ENCODE measurements at regions not wholly inside any gene's neighbourhood (a gene's known extent, or its start where the extent isn't known, plus 50 kb on each side); places are given as distances from the start of the nearest gene placed in this dataset.
"Not testable (repeated sequence)": the region's sequence is repeated elsewhere in the genome, so short reads cannot be mapped to it uniquely, and the experiment has no call there.

DNA sequence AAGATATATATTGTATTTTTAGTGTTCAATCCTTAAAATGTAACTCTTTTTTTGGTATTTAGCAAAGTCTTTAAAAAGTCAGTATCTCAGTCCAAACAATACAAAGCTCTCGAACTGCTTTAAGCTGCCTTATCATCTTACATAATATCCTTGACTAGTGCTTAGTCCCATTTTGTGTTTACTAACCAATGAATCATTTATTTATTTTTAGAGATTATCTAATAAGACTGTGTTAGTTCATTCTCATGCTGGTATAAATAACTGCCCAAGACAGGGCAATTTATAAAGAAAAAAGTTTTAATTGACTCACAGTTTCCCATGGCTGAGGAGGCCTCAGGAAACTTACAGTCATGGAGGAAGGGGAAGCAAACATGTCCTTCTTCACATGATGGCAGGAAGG lies 248.3 kb upstream of the KYNU start:
- no peak for DNase-seq (ENCODE audit: low spot score)

DNA sequence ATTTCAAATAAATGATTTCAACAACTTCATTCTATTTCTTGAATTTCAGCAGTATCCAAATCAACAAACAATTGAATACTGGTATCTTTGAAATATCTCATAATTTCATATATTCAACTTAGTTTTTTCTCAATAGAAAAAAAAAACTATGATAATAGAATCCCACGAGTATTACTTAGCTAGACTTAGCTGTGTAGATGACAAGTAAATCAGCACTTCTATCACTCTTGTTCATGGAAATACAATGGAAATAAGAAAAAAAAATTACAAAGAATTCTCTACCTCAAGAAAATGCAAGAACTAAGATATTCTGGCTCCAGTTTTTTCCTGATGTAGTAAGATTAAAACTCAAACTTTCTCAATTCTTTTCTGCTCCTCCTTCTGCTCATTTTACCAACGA lies 256.2 kb upstream of the KYNU start:
- DNase-seq (ENCODE audit: low spot score), result no peak

DNA sequence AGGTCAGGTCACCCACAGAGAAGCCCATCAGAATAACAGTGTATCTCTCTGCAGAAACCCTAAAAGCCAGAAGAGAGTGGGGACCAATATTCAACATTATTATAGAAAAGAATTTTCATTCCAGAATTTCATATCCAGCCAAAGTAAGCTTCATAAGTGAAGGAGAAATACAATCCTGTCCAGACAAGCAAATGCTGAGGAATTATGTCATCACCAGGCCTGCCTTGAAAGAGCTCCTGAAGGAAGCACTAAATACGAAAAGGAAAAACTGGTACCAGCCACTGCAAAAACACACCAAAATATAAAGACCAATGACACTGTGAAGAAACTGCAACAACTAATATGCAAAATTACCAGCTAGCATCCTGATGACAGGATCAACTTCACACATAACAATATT lies 260.0 kb upstream of the KYNU start:
- no peak for DNase-seq (ENCODE audit: low spot score)

DNA sequence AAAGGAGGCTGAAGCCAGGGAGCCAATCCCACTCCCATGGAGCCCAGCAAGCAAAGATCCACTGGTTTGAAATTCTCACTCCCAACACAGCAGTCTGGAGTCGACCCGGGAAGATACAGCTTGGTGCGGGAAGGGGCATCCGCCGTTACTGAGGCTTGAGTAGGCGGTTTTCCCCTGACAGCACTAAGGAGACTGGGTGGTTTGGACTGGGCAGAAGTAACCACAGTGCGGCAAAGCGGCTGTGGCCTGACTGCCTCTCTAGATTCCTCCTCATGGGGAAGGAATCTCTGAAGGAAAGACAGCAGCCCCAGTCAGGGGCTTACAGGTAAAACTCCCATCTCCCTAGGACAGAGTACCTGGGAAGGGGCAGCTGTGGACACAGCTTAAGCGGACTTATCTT lies 261.6 kb upstream of the KYNU start:
- DNase-seq (ENCODE audit: low spot score), result no peak

DNA sequence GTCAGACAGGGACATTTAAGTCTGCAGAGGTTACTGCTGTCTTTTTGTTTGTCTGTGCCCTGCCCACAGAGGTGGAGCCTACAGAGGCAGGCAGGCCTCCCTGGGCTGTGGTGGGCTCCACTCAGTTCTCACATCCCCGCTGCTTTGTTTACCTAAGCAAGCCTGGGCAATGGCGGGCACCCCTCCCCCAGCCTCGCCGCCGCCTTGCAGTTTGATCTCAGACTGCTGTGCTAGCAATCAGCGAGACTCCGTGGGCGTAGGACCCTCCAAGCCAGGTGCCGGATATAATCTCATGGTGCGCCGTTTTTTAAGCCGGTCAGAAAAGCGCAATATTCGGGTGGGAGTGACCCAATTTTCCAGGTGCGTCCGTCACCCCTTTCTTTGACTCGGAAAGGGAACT lies 264.3 kb upstream of the KYNU start:
- DNase-seq (ENCODE audit: low spot score), result not testable (repeated sequence)

DNA sequence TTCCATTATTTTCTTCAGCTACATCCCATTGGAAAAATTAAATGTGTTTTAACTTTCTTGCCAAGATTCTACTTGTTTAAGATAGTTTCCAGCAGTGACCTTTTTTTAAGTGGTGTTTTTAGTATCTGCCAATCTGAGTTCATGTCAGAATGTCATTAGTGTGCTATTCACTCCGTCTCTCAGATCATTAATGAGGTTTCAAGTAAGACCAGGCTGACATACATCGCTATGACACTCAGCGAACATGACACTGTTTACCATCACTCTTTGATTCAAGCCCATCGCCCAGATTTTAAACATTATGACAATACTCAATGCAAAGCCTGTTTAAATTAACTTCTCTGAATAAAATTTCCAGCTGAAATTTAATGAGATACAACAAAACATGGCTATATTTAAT lies 272.0 kb upstream of the KYNU start:
- no peak for DNase-seq (ENCODE audit: low spot score)

DNA sequence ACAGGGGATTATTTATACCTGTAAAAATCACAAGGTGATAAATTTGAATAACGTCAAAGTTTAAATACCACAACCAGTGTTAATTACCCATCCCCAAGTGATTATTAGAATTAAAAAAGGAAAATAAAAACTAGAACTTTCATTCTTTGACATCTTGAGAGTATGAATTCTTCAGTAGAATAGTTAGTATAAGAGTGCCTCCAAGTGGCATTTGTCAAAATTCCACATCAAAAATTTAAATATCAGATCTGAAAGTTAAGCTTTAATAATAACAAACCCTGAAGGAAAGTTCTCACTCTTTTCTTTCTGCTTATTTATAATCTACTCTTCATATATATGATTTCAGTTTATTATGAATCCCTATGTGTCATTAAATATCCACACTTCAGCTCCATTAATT lies 273.7 kb upstream of the KYNU start:
- DNase-seq (ENCODE audit: low spot score), result no peak

DNA sequence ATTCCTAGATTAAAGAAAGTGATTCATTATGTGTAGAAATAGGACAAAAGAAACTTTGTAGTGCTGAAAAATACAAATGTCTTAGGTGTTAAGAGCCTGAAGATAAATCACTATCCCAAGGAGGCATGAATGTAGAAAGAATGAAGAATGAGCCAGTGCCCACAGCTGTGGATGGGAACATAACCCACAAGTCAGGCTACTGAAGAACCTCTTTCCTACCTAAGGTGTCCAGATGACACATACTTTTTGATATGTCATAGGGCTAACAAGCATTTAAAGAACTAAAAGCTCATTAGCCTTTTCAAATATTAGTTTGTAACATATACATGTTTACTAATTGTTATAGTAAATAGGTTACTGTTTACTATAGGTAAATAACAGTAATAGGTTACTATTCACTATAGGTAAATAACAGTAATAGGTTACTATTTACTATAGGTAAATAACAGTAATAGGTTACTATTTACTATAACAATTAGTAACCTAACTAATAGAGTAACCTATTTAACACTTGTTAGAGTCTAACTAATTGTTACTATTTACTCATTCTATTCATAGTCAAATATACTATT lies 275.0 kb upstream of the KYNU start:
- DNase-seq (ENCODE audit: low spot score), result no peak

DNA sequence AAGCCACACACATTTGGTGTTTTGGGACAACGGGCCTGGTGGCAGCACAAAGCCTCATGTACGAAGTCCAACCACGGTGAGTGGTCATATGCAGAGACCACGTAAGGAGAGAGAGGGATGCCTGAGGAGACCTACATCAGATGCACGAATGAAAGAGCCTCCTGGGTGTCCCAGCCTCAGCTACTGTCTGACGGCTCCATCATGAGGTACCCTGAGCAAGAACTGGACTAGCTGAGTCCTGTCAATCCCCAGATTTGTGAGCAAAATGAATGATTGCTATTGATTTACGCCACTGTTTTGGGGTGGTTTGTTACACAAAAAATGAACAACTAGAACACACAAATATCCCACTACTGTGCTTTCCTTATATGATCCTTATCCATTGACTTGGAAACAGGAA lies 275.7 kb upstream of the KYNU start:
- DNase-seq (ENCODE audit: low spot score), result no peak

DNA sequence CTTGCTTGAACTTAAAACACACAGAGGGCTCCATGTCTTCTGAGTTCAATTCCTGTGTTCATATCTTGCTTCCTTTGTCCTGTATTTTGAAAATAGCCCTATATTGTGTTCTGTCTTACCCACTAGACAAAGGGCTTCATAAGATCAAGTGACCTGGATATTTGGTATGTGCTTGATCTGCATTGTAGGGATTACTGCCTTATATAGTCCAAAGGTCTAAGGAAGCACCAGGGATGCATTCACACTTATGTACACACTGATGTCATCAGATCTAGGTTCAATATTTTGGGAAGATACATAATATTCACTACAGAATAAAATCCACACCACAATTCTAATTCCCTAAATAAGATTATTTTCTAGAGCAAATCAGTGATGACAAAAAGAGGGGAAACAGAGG lies 278.0 kb upstream of the KYNU start:
- no peak for DNase-seq (ENCODE audit: low spot score)

DNA sequence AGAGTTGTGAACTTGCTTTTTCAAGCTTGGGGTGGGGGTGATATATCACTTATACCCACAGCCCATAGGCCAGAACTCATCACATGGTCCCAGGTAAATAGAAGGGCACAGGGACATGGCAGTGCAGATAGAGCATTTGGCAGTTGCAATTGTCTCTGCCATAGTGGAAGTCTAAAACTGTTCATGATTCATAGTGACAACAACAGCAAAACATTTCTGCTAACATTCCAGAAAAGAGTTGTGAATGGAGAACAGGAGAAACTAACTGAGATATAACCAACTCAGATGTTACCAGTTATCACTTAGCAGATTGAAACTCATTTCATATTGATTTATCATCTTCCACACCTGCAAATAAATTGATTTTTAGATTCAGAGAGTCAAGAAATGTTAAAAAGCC lies 278.6 kb upstream of the KYNU start:
- DNase-seq (ENCODE audit: low spot score), result no peak

DNA sequence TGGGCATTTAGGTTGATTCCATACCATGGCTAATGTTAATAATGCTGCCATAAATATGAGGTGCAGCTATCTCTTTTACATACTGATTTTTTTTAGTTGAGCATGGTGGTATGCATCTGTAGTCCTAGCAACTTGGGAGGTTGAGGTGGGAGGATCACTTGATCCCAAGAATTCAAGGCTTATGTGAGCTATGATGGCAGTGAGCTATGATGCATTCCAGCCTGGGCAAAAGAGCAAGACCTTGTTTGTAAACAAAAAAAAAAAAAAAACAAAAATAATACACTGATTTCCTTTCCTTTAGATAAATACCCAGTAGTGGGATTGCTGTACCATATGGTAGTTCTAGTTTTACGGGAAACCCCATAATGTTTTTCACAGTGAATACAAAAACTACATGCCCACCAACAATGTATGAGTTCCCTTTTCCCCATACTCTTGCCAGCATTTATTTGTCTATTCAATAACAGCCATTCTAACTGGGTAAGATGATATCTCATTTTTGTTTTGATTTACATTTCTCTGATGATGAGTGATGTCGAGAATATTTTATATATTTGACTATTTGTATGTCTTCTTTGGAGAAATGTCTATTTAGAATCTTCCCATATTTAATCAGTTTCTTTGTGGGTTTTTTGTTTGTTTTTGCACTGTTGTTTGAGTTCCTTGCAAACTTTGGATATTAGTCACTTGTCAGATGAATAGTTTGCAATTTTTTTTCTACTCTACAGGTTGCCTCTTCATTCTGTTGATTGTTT lies 281.0 kb upstream of the KYNU start:
- DNase-seq (ENCODE audit: low spot score), result no peak

DNA sequence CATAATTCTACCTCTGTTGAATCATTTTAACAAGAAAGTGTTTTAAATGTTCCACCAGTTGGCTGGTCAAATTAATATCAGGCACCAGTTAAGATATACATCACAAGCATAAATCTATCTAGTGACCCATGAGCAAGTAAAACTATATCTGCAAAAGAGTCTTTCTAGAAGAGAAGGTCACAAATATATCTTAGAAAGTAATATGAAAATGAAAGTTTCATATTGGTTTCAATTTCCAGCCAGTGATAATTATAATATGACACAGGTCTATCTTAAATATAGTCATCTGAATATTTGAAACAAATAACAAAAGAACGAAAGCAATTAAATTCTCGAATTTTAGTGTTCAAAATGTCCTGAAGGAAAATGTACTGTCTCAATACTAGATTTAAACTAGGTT lies 282.5 kb upstream of the KYNU start:
- no peak for DNase-seq (ENCODE audit: low spot score)

DNA sequence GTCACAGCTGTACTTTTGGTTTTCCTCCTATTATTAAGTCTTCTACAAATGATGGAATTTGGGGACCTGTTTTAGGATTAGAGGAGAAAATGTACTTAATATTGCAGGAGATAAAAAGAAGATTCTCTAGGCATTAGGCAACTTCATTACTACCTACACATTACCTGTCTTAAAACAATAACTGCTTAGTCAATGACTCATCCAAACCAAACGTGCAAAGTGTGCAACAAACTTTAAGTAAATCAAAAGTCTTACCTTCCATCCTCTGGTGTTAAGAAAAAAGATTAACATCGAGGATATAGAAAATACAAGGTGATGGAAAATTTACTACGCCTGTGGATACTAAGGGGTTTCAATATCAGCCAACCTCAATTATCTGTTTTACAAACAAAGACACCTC lies 285.3 kb upstream of the KYNU start:
- no peak for DNase-seq (ENCODE audit: low spot score)

DNA sequence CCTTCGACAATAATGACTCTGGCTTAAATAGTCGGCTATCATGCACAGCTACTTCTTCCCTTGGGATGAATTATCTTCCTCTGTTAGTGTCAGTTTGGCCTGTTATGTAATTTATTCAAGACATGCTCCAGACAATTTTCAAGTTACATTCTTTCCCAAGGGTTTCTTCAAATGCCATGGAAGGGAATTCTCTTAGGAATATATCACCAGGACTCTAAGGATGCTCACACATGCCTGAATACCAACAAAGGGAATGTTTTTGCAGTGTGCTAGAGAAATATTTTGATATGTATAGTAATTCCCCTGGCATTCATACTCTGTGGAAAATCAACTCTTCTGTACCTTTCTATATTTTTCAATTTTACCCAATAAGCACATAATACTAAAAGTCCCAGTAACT lies 286.0 kb upstream of the KYNU start:
- no peak for DNase-seq (ENCODE audit: low spot score)

DNA sequence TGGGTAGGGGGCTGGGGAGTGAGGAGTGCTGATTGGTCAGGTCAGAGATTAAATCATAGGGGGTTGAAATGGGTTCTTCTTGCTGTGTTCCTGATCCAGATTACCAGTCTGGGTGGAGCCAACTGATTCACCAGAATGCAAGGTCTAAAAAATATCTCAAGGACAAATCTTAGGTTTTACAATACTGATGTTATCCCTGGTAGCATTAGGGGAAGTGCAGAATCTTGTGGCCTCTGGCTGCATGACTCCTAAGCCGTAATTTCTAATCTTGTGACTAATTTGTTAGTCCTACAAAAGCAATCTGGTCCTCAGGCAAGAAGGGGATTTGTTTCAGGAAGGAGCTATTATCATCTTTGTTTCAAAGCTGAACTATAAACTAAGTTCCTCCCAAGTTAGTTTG lies 289.2 kb upstream of the KYNU start:
- no peak for DNase-seq (ENCODE audit: low spot score)

DNA sequence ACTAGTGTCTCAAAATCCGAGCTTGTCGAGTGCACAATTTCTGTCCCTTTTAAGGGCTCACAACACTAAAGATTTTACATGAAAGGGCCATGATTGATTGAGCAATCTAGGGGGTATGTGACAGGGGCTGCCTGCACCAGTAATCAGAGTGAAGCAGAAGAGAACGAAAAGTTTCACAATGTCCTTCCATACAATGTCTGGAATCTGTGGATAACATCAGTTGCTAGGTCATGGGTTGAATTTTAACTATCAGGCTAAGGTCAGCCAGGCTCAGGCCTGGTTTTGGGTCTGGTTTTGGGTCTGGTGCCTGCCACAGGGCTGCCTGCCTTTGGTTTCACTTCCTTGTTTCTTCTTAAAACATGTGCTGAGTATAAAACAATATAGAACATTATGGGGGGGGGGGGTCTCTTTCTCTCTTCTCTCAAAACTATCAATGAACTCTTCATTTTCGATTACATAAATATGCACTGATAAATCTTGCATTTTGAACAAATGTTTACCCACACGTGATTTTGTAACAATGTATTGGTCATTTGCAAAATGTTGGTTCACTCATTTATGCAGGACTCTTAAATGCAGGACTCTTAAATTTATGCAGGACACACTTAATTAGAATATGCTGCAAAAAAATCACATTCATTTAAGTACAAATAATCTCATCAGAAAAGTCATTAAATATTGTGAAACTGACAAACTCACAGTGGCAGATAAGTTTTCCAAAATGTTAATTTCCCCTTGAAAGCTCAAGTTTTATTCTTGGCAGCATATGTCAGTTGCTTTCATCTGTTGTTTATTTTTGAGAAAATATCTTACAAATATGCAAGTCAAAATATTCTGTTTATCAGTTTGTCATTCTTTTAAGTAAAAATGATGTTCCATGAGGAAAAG lies 290.5 kb upstream of the KYNU start:
- DNase-seq (ENCODE audit: low spot score), result no peak

DNA sequence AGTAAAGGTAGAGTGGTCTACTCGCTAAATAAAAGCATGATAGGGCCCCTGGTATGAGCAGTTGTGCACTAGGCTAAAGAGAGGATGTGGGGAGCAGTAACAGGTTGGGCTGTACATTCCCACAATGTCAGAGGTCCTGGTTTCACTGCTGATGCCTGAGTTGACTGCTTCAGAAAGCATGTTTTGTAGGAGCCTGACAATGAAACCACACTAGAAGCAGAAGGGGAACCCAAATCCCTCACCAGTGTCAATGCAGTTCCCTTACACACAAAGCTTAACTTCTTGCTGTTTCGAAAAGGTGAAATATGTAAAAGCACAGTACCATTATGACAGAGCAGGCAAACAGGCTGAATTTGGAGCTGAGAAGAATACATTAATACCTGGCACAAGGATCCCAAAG lies 291.7 kb upstream of the KYNU start:
- DNase-seq (ENCODE audit: low spot score), result no peak

DNA sequence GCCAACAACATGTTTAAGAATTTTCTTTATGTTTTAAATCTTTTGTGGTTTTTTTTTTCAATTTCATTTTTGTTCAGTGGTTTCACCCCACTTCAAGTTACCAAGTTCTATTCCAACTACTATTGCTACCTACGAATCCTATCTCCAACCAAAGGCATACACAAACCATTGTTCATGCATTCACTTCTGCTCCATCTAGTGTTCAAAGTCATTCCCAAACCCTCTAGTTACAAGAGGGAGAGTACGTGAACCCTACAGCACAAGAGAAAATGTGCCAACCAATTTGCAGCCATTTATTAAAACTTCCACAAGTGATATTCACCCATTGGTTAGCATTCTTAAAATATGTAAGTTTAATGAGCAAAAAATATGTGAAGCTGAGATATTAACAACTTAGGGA lies 295.1 kb upstream of the KYNU start:
- no peak for DNase-seq (ENCODE audit: low spot score)

DNA sequence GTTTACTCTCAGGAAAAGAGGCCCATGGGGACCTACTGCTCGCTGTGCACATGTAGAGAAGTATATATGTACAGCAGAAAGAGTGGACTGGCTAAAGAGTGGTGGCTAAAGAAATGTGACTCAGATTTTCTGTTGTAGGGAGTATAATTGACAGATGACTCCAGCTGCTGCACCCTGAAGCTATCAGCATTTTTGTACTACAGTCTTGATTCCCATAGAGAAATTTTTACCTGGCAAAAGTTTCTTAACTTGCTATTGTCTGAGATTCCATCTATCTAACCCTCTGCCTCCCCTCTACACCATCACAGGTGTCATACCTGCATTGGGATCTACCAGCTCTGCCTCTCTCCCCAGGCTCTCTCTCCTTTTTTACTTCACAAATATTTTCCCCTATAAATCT lies 296.0 kb upstream of the KYNU start:
- no peak for DNase-seq (ENCODE audit: low spot score)

DNA sequence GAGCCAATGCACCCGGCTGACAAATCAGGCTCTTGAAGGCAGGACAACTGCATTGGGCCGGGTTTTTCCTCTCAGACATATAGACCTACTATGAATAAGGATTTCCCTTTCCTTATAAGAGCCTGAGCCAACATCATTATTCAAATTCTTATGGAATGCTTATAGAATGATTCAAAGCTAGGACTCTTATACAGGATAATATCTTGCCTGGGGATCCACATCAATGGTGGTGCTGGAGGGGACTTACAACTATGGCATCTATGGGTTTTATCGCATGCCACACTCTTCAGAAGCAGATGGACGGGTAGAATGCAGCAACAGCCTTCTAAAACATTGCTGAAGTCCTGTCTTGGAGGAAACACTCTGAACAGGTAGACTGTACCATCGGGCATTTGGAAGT lies 296.8 kb upstream of the KYNU start:
- DNase-seq (ENCODE audit: low spot score), result no peak

DNA sequence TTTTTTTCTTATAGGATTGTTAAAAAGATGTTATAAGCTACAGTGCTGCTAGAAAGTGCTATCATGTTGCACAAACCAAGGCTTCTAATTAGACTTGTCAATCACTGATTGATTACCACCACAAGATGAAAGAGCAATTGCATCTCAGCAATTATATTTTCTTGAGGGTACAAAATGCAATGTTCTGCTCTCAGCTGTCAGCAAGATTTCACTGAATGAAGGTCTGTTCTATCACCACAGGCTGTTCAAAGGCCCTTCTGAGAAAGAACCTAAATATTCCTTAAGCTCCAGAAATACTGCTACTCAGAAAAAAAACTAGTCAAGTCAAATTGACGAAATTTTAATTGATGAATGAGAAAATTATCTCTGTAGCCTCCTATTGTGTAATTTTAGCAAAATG lies 301.9 kb upstream of the KYNU start:
- no peak for DNase-seq (ENCODE audit: low spot score)

DNA sequence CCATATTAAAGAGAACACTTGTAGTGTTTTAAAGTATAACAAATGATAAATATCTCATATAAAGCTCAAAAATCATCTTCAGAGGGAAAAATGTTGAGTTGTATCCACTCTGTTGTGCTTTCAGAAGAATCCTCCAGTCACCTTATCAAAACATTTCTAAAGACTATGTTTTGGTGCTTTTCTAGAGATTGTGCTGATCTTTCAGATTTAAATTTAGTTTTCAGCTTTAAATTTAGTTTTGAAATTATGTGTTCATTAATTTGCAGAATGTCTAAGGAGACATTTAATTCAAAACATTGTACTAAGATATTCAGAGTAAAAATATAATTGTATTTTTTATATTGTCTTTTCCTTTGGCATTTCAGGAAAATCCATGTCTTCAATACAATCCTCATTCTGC lies 303.1 kb upstream of the KYNU start:
- no peak for DNase-seq (ENCODE audit: low spot score)
